Stimulated activated CD4-positive, alpha-beta T cell treated with anti-CD3 and anti-CD28 coated beads, Interleukin-15, amount 100 ng/mL, for 24 hours (primary cell): ENCODE measurements at regions not wholly inside any gene's neighbourhood (a gene's known extent, or its start where the extent isn't known, plus 50 kb on each side); places are given as distances from the start of the nearest gene placed in this dataset.
A peak's percentile ranks its signal among the peaks of the same experiment; 100 is the strongest.
"Not testable (repeated sequence)": the region's sequence is repeated elsewhere in the genome, so short reads cannot be mapped to it uniquely, and the experiment has no call there.

Experiments used
- DNase-seq: peaks from one replicate; pipeline ENCODE4 v3.0.0-alpha.2; 2020

- DNase-seq = not testable (repeated sequence)
These were observed 627.4 kb downstream of the SPATA31A7 start for GRCh38 chr9:61817127-61817705.

DNA sequence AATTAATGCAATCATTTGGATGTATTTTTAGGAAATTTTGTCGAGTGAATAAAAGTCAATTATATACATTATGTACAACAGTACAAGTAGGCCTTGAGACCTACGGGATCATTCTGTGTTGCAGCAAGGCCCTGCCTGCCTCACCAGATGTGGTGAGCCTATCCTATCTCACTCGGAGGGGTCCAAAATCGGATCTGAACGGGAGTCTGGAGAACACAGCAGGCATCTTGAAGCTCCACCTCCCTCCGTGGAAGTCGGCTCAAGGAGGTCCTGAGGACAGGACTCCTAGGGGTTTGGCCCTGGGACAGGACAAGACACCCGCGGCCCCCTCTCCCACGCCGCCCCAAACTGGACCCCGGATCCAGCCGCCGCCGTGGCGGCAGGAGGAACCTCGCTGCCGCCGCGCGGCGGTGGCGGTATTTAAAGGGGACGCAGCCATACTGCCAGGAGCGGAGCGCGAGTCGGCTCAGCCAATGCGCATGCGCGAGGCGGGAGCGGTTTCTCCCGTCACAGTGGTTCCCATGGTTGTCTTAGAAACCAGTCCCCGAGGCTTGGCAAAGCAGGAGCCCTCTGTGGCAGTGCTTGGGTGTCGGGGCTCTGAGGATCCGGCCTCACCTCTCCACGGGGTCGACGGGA is 663.9 kb downstream of the SPATA31A7 start:
- DNase-seq = peak; percentile 89

DNA sequence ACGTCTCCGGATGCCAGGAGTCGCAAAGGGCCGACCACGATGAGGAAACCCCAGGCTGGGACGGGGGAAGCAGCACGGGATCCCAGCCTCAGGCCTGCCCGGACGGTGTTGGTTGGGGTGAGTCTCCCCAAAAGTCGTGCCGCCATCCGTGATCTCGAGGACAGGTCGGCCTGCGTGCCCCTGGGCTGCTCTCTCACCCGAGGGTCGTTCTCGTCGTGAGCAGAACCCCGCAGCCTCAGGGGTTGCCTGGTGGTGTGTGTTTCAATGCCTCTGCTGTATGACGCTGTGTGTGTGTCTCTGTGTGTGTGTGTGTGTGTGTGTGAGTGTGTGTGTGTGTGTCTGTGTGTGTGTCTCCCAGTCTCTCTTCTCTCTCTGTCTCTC is 664.4 kb downstream of the SPATA31A7 start:
- DNase-seq = not testable (repeated sequence)

GRCh38 chr9:61856283-61856682 is 666.4 kb downstream of the SPATA31A7 start:
- DNase-seq = not testable (repeated sequence)

DNA sequence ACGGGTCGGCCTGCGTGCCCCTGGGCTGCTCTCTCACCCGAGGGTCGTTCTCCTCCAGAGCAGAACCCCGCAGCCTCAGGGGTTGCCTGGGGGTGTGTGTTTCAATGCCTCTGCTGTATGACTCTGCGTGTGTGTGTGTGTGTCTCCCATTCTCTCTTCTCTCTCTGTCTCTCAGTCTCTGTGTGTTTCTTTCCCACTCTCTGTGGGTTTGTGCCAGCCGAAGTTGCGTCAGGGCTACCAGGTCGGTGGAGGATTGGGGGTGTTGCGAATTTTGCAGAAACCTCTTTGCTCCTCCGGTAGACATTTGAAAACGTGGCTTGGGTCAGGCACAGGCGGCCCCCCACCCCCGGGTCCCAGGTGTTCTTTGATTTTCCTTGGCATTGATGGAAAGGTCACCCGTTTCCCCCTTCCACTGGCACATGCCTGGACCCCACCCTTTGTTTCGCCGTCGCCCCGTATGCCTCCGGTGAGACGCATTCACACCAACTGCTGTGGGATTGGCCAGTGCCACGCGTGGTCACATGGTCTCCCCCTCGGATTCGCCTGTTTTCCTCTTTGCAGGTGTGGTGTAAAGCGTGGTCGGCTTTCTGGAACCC is 667.1 kb downstream of the SPATA31A7 start:
- not testable (repeated sequence) for DNase-seq

- not testable (repeated sequence) for DNase-seq
These were observed 668.0 kb downstream of the SPATA31A7 start for GRCh38 chr9:61857709-61858351.

GRCh38 chr9:61862431-61862971 is 672.7 kb downstream of the SPATA31A7 start:
- DNase-seq = peak; percentile 62

GRCh38 chr9:61864463-61864862 is 674.6 kb downstream of the SPATA31A7 start:
- not testable (repeated sequence) for DNase-seq

- not testable (repeated sequence) for DNase-seq
These were observed 679.1 kb downstream of the SPATA31A7 start for GRCh38 chr9:61868965-61869364.

- not testable (repeated sequence) for DNase-seq
These were observed 682.5 kb downstream of the SPATA31A7 start for GRCh38 chr9:61872329-61872728.
